ENCODE measurements at regions not wholly inside any gene's neighbourhood (a gene's known extent, or its start where the extent isn't known, plus 50 kb on each side); places are given as distances from the start of the nearest gene placed in this dataset.

DNA sequence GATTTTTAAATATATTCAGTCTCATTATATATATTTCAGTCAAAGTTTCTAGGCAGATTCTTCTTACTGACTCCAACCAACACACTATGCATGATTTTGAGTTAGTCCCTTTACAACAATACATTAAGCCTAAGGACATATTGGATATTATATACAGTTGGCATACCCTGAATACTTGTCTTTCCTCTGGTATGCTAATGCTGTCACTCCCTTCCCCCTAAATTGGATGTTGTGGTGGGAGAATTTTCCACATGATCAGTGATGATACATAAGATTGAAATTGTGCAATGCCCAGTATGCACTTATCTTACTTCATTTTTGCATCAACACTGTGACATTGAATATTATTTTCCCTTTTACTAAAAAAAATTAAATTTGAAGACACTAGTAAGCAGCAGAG, 935.2 kb downstream of the PCDH7 start:
- TF ChIP-seq ZNF274 (IDR thresholded peaks at IDR 0.05; ENCODE audit: low read depth, low read length) (no peak), POLR2A (IDR thresholded peaks at IDR 0.05; ENCODE audit: borderline replicate concordance, extremely low read depth, insufficient read depth, insufficient read length) (no peak), YY1 (IDR thresholded peaks at IDR 0.05; ENCODE audit: extremely low read depth, insufficient replicate concordance, low read depth, low read length) (no peak), EZH2 (IDR thresholded peaks at IDR 0.05) (no peak), RAD21 (IDR thresholded peaks at IDR 0.05; ENCODE audit: low read depth) (no peak), ZFX (IDR thresholded peaks at IDR 0.05) (no peak), POLR2AphosphoS5 (IDR thresholded peaks at IDR 0.05; ENCODE audit: low read depth, low read length) (no peak), EGR1 (IDR thresholded peaks at IDR 0.05; ENCODE audit: low read depth) (no peak)
- TF ChIP-seq, protein P1, sequence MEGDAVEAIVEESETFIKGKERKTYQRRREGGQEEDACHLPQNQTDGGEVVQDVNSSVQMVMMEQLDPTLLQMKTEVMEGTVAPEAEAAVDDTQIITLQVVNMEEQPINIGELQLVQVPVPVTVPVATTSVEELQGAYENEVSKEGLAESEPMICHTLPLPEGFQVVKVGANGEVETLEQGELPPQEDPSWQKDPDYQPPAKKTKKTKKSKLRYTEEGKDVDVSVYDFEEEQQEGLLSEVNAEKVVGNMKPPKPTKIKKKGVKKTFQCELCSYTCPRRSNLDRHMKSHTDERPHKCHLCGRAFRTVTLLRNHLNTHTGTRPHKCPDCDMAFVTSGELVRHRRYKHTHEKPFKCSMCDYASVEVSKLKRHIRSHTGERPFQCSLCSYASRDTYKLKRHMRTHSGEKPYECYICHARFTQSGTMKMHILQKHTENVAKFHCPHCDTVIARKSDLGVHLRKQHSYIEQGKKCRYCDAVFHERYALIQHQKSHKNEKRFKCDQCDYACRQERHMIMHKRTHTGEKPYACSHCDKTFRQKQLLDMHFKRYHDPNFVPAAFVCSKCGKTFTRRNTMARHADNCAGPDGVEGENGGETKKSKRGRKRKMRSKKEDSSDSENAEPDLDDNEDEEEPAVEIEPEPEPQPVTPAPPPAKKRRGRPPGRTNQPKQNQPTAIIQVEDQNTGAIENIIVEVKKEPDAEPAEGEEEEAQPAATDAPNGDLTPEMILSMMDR (IDR thresholded peaks at IDR 0.05 in 2 of 3, conservative IDR thresholded peaks at IDR 0.05 in 1 of 3; ENCODE audit: borderline replicate concordance in 1 of 3, insufficient read depth in 1 of 3, low read depth in 2 of 3, low read length in 2 of 3) = no peak
- TF ChIP-seq, protein P2, sequence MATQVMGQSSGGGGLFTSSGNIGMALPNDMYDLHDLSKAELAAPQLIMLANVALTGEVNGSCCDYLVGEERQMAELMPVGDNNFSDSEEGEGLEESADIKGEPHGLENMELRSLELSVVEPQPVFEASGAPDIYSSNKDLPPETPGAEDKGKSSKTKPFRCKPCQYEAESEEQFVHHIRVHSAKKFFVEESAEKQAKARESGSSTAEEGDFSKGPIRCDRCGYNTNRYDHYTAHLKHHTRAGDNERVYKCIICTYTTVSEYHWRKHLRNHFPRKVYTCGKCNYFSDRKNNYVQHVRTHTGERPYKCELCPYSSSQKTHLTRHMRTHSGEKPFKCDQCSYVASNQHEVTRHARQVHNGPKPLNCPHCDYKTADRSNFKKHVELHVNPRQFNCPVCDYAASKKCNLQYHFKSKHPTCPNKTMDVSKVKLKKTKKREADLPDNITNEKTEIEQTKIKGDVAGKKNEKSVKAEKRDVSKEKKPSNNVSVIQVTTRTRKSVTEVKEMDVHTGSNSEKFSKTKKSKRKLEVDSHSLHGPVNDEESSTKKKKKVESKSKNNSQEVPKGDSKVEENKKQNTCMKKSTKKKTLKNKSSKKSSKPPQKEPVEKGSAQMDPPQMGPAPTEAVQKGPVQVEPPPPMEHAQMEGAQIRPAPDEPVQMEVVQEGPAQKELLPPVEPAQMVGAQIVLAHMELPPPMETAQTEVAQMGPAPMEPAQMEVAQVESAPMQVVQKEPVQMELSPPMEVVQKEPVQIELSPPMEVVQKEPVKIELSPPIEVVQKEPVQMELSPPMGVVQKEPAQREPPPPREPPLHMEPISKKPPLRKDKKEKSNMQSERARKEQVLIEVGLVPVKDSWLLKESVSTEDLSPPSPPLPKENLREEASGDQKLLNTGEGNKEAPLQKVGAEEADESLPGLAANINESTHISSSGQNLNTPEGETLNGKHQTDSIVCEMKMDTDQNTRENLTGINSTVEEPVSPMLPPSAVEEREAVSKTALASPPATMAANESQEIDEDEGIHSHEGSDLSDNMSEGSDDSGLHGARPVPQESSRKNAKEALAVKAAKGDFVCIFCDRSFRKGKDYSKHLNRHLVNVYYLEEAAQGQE (IDR thresholded peaks at IDR 0.05; ENCODE audit: low read depth) = no peak

All from HCT116 (cell line).